G401.6 (cell line): ENCODE measurements at regions not wholly inside any gene's neighbourhood (a gene's known extent, or its start where the extent isn't known, plus 50 kb on each side); places are given as distances from the start of the nearest gene placed in this dataset.
"Not testable (repeated sequence)": the region's sequence is repeated elsewhere in the genome, so short reads cannot be mapped to it uniquely, and the experiment has no call there.

Source experiments
- FAIRE-seq: peaks from 2 replicates; lab custom pipeline; 2012; peaks lifted over from hg19 to GRCh38; lab: Jason Lieb, UNC

DNA sequence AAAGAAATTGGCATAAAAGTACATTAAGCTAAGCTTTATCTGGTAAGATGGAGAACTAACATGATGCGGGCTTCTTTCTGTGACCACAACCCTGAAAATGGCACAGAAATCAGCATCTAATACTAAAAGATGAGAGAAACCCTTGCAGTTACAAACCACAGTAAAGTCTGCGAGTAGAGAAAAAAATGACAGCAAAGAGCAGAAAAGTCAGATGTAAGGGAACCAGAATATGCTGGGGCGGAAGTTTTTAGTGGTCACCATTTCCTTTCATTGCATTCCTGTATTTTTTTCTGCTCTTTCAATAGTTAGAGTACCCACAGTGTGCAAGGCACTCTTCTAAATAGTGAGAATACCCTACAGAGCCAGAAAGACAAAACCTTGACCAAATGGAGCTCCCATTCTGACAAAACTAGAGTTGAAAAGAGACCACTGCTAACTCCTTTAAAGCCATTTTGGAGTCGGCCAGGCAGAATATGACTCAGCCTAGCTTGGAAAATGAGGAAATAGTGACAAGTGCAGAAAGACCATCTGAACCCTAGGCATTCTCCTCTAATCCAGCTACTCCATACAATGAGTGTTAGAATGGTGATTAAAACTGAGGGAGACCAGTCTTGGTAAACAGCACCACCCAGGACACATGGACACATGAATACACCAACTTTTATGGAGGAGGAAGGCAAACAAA, 948.7 kb upstream of the FOXG1 start:
- FAIRE-seq, result not testable (repeated sequence)

DNA sequence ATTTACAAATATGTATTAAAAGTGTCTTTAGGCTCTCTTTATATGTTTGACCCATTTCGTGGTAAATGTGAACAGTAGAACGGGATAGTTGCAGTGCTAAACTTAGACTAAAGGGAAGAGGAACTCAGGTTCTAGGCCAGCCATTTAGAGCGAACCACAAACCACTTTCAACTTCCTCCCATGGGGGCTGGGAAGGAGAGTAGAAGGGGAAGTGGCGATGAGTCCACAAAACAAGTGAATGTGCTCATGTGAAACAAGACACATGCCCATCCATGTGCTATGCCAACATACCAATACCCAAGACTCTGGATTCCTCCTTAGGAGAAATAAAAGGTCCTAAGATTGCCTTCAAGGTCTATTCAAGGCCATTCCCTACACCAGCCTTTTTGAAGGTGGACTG, 940.4 kb upstream of the FOXG1 start:
- not testable (repeated sequence) for FAIRE-seq

DNA sequence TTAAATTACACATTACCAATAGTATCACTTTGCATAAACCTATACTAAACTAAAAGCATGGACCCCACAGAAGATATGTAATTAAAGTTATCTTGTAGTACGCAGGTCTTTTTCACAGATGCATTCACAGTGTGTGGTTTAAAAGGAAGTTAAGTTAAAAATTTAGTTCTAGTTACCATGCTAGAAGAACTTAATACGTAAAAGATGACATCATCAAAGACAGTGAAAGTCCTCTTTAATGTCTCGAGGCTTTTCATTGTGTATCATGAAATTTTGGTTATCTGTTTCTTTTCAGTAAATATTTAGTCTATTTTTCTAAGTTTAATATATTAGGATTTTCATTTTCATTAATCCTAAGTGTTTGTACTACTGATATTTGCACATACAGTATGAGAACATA, 934.6 kb upstream of the FOXG1 start:
- not testable (repeated sequence) for FAIRE-seq

DNA sequence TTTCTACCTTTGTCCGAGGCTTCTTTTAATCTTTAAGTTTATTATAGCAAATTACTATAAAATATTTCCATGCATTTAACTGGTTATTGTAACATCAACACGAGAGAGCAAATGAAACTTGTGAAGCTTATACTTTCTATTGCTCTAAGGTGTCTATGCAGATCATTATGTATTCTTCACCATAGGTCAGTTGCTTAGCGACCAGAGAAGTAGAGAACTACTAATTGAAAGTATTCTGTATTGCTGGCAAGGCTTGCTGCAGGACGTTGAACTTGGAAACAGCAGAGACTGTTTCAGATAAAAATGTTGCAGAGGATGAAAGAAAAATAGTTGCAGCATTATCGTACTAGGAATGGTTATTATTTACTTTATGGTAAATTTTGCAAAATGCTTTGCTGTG, 933.6 kb upstream of the FOXG1 start:
- FAIRE-seq, result not testable (repeated sequence)

DNA sequence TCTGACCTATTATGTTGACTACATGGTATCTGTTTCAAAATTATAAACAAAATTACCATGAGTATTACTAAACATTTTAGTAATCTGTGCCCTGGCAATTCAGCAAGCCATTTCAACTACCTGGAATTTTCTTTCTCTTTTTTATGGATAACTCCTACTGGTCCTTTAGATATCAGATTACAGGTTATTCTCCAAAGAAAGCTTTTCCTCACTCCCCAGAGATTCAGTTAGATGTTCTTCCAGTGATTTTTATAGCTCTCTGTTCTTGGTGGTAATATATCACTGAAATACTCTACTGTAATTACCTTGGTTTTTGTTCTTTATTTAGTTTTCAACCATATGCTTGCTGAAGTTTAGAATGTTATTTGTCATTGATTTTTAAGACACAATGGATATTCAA, 930.2 kb upstream of the FOXG1 start:
- no peak for FAIRE-seq

DNA sequence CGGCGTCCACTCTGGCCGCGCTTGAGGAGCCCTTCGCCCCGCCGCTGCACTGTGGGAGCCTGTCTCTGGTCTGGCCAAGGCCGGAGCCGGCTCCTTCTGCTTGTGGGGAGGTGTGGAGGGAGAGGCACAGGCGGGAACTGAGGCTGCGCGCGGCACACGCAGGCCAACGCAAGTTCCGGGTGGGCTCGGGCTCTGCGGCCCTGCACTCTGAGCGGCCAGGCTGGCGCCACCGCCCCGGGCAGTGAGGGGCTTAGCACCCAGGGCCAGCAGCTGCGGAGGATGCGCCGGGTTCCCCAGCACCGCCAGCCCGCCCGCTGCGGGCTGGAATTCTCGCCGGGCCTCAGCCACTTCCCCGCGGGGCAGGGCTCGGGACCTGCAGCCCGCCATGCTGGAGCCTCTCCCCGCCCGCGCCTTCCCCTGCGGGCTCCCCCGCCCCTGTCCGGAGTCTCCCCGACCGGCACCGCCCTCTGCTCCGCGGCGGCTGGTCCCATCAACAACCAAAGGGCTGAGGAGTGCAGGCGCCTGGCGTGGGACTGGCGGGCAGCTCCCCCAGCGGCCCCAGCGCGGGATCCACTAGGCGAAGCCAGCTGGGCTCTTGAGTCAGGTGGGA, 921.2 kb upstream of the FOXG1 start:
- no peak for FAIRE-seq

DNA sequence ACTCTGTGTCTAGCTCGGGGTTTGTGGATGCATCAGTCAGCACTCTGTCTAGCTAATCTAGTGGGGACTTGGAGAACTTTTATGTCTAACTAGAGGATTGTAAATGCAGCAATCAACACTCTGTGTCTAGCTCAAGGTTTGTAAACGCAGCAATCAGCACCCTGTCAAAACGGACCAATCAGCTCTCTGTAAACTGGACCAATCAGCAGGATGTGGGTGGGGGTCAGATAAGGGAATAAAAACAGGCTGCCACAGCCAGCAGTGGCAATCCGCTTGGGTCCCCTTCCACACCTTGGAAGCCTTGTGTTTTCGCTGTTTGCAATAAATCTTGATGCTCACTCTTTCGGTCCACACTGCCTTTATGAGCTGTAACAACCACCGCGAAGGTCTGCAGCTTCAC, 920.7 kb upstream of the FOXG1 start:
- no peak for FAIRE-seq

DNA sequence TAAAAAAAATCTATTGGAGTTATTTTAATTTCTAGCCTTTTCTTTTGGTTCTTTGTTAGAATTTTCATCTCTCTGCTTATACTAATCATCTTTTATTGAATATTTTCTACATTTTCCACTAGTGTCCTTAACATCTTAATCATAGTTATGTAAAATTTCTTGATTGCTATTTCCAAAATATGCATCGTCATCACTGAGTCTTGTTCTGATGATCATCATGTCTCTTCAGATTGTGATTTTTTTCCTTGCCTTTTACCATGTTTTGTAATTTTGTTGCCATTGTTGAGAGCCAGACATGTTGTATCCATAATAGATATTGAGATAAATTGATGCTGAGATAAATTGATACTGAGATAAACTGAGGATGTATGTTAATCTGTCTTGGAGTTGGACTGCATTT, 919.1 kb upstream of the FOXG1 start:
- FAIRE-seq, result not testable (repeated sequence)

DNA sequence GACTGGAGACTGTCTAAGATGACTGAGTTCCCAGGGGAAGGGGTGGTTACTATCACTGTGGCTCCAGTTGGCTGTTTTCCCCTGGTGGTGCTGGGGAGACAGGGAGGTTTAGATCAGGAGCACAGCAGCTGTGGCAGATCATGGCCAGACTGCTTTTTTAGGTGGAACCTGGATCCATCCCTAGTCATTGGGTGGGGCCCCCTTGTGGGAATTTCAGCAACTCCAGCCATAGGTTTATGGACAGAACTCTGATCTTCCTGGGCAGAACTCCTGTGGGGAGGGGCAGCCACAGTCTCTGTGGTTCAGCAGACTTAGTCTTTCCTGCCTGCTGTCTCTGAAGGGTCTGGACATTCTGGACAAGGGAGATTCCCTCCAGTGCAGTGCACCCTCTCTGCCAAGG, 917.4 kb upstream of the FOXG1 start:
- FAIRE-seq, result not testable (repeated sequence)

DNA sequence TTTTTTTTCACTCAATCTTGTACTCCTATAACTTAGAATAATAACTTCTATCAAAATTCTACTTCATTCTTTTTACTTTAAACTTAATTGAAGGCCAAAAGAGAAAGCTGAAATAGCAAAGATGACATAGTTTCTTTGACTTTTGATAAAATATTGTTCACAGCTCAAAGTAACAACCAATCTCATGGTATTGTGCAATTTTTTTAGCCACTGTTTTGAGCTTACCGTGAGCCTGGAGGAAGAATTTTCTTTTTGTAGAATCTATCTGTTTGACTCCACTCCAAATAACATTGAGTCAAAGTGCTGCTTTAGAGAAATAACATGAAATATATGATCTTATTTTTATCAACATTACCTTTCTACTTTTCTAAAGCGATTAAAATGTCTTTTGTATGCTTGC, 903.9 kb upstream of the FOXG1 start:
- no peak for FAIRE-seq

DNA sequence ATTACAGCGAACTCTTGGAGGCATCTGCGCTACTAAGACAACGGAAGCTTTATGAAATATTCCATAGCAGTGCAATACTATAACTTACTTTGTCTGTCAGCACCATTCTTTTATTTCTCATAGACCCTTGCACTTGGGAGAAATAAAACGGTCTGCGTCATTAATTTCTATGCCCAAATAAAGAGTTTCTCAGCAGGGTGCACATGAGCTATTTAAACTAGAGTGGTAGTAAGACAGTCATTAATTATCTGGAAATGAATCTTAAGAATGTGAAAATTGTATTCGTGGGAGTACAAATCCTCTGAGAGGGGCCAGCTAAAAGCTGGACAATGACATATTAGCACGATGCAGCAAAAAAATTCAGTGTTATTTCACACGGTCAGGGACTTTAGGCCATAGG, 903.4 kb upstream of the FOXG1 start:
- FAIRE-seq, result no peak

DNA sequence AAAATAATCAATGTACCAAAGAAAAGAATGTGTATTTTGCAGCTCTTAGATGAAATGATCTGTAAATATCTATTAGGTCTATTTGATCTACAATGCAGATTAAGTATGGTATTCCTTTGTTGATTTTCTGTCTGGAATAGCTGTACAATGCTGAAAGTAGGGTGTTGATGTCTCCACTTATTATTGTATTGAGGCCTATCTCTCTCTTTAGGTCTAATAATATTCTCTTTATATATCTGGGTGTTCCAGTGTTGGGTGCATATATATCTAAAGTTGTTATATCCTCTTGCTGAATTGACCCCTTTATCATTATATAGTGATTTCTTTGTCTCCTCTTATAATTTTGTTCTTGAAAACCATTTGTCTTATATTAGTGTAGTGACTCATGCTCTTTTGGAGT, 885.5 kb upstream of the FOXG1 start:
- no peak for FAIRE-seq

DNA sequence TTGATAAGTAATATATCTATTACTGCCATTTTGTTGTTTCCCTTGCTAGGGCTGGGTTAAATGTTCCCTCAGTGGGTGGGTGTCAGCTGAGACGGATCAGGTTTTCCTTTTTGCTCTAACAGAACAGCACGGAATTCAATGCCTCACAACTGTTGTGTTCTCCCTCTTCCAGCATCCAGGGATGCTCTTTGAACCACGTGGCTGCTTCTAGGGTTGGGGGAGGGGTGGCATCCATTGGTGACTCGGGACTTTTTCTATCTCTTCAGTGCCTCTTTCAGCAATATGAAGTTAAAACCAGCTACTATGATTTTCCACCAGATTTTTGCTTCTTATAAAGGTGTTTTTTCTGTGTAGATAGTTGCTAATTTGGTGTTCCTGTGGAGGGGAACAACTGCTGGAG, 884.9 kb upstream of the FOXG1 start:
- no peak for FAIRE-seq

DNA sequence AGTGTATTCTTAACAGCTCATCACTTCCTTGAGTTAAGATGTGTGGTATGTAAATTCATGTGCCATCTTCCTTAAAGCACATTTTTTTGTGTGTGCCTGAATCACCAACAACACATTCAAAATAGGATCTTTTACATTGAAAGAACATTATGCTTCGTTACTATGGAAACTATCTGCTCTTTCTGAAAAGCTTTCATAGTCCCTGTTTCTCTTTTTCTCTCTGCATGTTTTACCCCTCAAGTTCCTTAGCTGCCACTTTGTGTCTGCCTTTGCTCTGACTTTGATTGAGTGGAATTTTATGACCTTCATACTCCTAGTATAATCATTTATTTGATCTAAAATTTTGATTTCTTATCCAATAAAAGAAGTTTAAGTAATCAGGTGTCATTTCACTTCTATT, 880.3 kb upstream of the FOXG1 start:
- FAIRE-seq, result no peak

DNA sequence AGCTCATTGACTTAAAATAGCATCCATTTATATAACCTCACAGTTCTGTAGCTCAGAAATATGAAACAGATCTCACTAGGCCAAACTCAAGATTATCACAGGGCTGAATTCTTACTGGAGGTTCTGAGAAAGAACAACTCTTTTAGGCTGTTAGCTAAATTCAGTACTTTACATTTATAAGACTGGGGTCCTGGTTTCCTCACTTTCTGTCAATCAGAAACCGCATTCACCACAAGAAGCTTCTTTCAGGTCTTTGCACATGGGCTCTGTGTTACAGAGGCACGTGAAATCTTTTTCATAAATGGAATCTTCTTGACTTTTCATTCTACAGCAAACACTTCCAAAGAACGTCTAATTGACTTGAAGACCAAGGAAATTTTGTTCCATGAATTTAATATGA, 876.3 kb upstream of the FOXG1 start:
- no peak for FAIRE-seq

DNA sequence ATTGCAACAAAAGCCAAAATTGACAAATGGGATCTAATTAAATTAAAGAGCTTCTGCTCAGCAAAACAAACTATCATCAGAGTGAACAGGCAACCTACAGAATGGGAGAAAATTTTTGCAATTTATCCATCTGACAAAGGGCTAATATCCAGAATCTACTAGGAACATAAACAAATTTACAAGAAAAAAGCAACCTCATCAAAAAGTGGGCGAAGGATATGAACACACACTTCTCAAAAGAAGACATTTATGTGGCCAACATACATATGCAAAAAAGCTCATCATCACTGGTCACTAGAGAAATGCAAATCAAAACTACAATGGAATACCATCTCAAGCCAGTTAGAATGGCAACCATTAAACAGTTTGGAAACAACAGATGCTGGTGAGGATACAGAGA, 858.1 kb upstream of the FOXG1 start:
- FAIRE-seq, result not testable (repeated sequence)

DNA sequence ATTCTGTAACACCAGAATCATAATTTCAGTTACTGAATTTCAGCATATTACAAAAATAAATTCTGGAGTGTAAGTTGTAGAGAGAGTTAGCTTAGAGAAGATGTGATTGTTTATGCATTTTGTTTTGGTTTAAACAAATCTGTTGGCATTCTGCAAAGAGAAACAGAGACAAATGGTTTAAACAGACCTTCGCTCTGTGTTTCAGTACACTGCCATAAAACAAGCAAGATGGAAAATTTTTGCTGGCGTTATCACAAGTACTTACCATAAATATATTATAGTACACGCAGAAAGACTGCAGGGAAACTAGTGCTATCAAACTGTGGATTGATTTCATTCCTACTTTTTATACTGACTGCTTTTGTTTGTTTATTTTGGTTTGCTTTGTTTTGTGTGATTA, 850.3 kb upstream of the FOXG1 start:
- FAIRE-seq, result no peak

DNA sequence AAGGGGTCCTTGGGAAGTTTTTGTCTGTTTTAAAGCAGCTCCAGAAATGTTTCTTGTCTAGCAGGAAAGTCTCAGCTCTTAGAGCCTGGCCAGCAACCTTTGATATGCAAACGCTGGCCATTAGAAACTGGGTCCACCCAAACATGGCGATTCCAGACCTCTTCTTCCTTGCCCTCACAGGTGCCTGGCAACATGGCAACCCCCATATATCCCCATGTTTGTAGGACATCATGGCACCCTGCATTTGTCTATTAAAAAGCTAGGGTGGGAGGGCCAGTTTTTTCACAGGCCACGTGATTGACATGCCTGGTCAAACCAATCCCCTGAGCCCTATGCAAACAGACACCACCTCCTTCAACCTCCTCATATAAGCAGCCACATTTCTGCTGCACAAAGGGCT, 848.7 kb upstream of the FOXG1 start:
- FAIRE-seq, result no peak

DNA sequence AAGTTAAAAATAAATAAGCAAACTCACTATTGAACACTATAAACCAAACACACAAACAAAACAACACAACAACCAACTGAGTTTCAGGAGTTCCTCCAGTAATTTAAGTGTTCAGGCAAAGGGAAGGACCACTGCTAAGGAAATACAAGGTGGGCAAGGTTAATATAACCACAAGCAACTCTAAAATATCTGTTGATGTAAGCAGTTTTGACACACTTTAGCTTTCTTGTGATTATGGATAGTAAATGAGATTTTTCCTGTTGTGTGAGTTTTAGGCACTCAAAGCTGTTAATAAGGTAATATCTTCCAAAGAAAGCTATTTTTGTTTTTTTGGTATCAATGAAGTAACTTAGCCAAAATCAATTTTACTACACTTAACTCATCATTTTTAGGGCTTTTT, 839.1 kb upstream of the FOXG1 start:
- no peak for FAIRE-seq

DNA sequence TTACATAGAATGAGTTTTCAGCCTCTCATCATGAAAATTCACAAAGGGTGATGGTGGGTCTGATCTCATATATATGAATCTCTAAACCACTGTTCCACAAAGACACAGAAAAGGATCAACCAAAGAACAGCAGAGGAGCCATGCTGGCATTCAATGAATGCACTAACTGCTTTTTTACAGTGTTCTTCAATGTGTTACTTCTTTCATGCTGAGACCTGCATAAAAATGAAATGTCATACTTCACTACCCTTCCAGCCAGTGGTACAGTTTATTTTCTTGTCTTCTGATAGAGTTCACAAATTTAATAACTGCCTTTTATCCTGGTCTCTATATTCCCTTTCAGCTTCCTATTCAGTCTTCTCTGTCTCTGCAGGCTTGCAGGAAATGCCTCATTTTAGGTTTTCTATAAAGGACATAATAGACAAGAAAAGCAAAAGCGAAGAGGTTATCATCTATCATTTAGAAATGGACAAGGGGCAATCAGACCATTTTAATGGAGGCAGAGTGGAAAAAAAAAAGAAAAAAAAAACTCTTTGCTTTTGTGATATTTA, 836.7 kb upstream of the FOXG1 start:
- no peak for FAIRE-seq

DNA sequence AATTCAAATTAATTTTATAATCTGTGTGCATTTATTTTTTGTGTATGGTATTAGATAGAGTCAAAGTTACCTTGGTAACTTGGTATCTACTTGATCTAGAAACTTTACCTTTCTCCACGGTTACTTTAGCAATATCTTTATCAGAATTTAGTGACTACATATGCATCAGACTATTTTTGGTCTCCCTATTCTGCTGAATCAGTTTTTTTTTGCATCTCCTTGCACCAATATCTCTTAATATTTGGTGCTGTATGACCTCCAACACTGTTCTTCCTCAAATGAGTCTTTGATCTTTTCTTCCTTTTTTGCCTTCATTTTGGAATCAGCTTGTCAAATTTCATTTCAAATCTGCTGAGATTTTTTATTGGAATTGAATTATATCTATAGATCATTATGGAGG, 828.2 kb upstream of the FOXG1 start:
- FAIRE-seq, result no peak

DNA sequence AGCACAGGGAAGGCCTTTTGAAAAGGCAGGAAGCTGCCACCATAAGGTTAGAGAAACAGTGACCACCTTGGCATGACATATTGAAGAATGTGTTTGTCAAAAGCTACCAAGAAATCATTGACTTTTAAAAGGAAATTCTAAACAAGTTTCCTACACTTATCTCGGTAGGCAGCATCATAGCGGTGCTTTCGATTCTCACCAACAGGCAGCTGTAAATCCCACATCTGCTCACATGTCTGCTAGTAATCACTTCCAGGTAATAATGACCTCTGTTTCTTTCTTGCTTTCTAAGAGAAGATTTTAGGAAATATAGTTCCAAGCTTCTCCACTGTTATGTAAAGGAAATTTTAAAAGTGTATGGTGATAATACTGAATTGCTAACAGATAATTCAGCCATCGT, 821.1 kb upstream of the FOXG1 start:
- FAIRE-seq, result no peak

DNA sequence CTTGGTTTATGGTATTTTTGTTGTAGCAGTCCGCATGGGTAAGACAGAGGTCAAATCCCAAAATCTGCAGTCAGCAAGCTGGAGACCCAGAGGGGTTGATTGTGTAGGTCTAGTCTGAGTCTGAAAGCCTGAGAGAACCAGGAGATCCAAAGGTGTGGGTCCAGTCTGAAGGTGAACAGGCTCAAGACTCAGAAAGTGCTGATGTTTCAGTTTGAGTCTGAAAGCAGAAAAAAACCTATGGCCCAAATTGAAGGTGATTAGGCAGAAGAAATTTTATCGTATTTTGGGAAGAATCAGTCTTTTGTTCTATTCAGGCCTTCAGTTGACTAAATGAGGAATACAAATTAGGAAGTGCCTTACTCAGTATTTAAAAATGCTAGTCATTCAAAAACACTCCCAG, 807.8 kb upstream of the FOXG1 start:
- no peak for FAIRE-seq

DNA sequence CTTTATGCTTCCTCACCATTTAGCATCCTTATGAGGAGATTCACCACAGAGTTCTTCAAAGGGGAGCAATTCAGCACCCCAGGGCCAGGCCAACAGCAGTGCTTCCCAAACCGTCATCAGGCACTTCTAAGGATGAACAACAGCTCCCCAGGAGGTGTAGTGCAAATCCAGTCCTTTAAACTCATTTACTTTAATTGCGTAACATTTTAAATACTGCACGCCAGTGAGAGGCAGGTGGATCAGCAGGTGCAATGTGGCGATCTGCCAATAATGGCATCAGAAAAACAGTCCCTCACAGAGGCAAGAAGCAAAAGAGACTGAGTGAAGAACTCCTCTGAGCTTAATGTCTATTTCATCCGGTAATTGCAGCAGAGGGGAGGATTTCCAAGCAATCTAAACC, 770.9 kb upstream of the FOXG1 start:
- no peak for FAIRE-seq
